ENCODE measurements at regions not wholly inside any gene's neighbourhood (a gene's known extent, or its start where the extent isn't known, plus 50 kb on each side); places are given as distances from the start of the nearest gene placed in this dataset.

DNA sequence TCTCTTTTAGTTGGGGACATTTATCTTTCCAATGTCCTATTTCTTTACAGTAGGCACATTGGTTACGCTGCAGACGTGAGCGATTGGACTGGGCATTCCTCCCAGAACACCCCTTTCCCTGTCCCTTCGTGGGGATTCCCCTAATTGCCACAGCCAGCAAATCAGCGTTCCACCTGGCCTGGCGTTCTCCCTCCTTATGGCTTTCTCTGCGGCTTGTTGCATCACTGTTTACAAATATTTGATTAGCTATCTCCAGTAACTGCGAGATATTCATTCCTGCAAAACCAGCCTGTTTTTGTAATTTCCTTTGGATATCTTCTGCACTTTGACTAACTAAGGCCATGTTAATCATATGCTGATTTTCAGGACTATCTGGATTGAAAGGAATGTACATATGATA lies 202.5 kb upstream of the KLF8 start:
- TF ChIP-seq, protein P1, sequence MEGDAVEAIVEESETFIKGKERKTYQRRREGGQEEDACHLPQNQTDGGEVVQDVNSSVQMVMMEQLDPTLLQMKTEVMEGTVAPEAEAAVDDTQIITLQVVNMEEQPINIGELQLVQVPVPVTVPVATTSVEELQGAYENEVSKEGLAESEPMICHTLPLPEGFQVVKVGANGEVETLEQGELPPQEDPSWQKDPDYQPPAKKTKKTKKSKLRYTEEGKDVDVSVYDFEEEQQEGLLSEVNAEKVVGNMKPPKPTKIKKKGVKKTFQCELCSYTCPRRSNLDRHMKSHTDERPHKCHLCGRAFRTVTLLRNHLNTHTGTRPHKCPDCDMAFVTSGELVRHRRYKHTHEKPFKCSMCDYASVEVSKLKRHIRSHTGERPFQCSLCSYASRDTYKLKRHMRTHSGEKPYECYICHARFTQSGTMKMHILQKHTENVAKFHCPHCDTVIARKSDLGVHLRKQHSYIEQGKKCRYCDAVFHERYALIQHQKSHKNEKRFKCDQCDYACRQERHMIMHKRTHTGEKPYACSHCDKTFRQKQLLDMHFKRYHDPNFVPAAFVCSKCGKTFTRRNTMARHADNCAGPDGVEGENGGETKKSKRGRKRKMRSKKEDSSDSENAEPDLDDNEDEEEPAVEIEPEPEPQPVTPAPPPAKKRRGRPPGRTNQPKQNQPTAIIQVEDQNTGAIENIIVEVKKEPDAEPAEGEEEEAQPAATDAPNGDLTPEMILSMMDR (IDR thresholded peaks at IDR 0.05): no peak
- TF ChIP-seq POLR2A (IDR thresholded peaks at IDR 0.05): no peak

Data from right lobe of liver (tissue), 4 donors.